Smooth muscle cell (in vitro differentiated cells): ENCODE measurements at regions not wholly inside any gene's neighbourhood (a gene's known extent, or its start where the extent isn't known, plus 50 kb on each side); places are given as distances from the start of the nearest gene placed in this dataset.

Experiments
- DNase-seq: peaks from one replicate; lab custom pipeline; 2025; ENCODE audit not compliant: unreplicated experiment; lab: John Stamatoyannopoulos, UW
- H2AFZ ChIP-seq: fragments of 200-600 bp; sonication (generic); 2 replicates; pipeline ENCODE4 v1.6.0; 2016; ENCODE audit warnings: antibody characterized with exemption, low read depth, mild to moderate bottlenecking
- H3F3A ChIP-seq: fragments of 200-600 bp; sonication (generic); 2 replicates; pipeline ENCODE4 v1.6.0; 2017; ENCODE audit warnings: antibody characterized with exemption, low read depth
- H3K27ac ChIP-seq: fragments of 200-600 bp; sonication (generic); 2 replicates; pipeline ENCODE4 v1.5.1; 2016; ENCODE audit warnings: low read depth, mild to moderate bottlenecking
- H3K27me3 ChIP-seq: fragments of 200-600 bp; sonication (generic); 2 replicates; pipeline ENCODE4 v1.6.1; 2016; ENCODE audit warnings: low read depth, mild to moderate bottlenecking
- H3K36me3 ChIP-seq: fragments of 200-600 bp; sonication (generic); 2 replicates; pipeline ENCODE4 v1.5.1; 2016; ENCODE audit warnings: low read depth
- H3K4me1 ChIP-seq: fragments of 200-600 bp; sonication (generic); 2 replicates; pipeline ENCODE4 v1.5.1; 2016; ENCODE audit warnings: low read depth
- H3K4me2 ChIP-seq: fragments of 200-600 bp; sonication (generic); 2 replicates; pipeline ENCODE4 v1.6.0; 2016; ENCODE audit warnings: mild to moderate bottlenecking
- H3K4me3 ChIP-seq: fragments of 200-600 bp; sonication (generic); 2 replicates; pipeline ENCODE4 v1.5.1; 2016; ENCODE audit warnings: mild to moderate bottlenecking
- H3K79me2 ChIP-seq: fragments of 200-600 bp; sonication (generic); 2 replicates; pipeline ENCODE4 v1.6.0; 2016; ENCODE audit warnings: low read depth, mild to moderate bottlenecking
- H3K9ac ChIP-seq: fragments of 200-600 bp; sonication (generic); 2 replicates; pipeline ENCODE4 v1.6.0; 2016; ENCODE audit warnings: low read depth
- H3K9me3 ChIP-seq: fragments of 200-600 bp; sonication (generic); replicated peaks from 2 replicates; pipeline ENCODE4 v1.5.1; 2016; ENCODE audit warnings: low read depth
- H4K20me1 ChIP-seq: fragments of 200-600 bp; sonication (generic); 2 replicates; pipeline ENCODE4 v1.6.0; 2016; ENCODE audit warnings: low read depth
- WGBS: methylation state at CpG from one replicate; pipeline ENCODE4 v1.1.7; 2016; ENCODE audit warnings: low lambda C conversion rate; 5-methylcytosine and 5-hydroxymethylcytosine counted together
- TF ChIP-seq, protein P1 (sequence below): fragments of 200-600 bp; sonication (generic); IDR thresholded peaks from 2 replicates; pipeline ENCODE4 v1.5.1; 2017; ENCODE audit warnings: borderline replicate concordance, mild to moderate bottlenecking, antibody characterized with exemption; ENCODE audit not compliant: insufficient read depth, poor library complexity, severe bottlenecking

GRCh38 chr18:51510020-51510419, 312.5 kb upstream of the MEX3C start:
- Histone ChIP-seq H3K4me3 (no peak overlapping the region), H3K4me2 (no peak overlapping the region), H3K27ac (no peak overlapping the region), H3K79me2 (no peaks in the 10 kb centered on the region), H3K9ac (no peak overlapping the region), H3K9me3 (no peaks in the 10 kb centered on the region), H3K4me1 (no peaks in the 10 kb centered on the region), H3K27me3 (no peaks in the 10 kb centered on the region), H3F3A (peaks cover 6% of the 10 kb centered on the region), H2AFZ (no peak overlapping the region), H4K20me1 (no peaks in the 10 kb centered on the region), H3K36me3 (no peaks in the 10 kb centered on the region)
- no peak for DNase-seq
- TF ChIP-seq, protein P1, sequence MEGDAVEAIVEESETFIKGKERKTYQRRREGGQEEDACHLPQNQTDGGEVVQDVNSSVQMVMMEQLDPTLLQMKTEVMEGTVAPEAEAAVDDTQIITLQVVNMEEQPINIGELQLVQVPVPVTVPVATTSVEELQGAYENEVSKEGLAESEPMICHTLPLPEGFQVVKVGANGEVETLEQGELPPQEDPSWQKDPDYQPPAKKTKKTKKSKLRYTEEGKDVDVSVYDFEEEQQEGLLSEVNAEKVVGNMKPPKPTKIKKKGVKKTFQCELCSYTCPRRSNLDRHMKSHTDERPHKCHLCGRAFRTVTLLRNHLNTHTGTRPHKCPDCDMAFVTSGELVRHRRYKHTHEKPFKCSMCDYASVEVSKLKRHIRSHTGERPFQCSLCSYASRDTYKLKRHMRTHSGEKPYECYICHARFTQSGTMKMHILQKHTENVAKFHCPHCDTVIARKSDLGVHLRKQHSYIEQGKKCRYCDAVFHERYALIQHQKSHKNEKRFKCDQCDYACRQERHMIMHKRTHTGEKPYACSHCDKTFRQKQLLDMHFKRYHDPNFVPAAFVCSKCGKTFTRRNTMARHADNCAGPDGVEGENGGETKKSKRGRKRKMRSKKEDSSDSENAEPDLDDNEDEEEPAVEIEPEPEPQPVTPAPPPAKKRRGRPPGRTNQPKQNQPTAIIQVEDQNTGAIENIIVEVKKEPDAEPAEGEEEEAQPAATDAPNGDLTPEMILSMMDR = no peak

DNA sequence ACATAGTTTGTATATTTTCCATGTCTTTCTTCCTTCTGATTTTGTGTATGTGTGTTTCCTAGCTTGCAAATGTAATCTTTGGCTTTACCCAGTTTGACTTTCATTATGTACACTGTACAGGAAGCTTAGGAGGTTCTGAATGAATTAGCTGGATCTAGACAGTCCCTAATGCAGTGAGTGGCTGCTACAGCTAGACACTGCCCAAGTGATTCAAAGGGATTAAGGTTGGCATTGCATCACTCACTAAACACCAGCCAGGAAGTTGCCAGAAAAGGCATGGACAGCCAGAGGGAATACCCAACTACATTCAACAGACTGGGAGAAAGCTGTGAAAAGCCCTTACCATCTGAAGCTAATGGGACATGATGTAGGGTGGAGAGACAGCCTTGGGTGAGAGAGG, 316.0 kb upstream of the MEX3C start:
- DNase-seq = no peak
- H3K9ac ChIP-seq = no peak overlapping the region
- H3K27ac ChIP-seq = peak overlapping the region; percentile 61
- H3K4me2 ChIP-seq = peak overlapping the region; percentile 64
- TF ChIP-seq, protein P1 = no peak
- H3K36me3 ChIP-seq = no peaks in the 10 kb centered on the region
- H2AFZ ChIP-seq = peak overlapping the region; percentile 42
- H3K27me3 ChIP-seq = no peaks in the 10 kb centered on the region
- H3K4me3 ChIP-seq = no peak overlapping the region
- H3K9me3 ChIP-seq = no peaks in the 10 kb centered on the region
- H4K20me1 ChIP-seq = no peaks in the 10 kb centered on the region
- no peaks in the 10 kb centered on the region for H3K79me2 ChIP-seq
- H3K4me1 ChIP-seq = no peaks in the 10 kb centered on the region
- H3F3A ChIP-seq = peaks cover 6% of the 10 kb centered on the region

DNA sequence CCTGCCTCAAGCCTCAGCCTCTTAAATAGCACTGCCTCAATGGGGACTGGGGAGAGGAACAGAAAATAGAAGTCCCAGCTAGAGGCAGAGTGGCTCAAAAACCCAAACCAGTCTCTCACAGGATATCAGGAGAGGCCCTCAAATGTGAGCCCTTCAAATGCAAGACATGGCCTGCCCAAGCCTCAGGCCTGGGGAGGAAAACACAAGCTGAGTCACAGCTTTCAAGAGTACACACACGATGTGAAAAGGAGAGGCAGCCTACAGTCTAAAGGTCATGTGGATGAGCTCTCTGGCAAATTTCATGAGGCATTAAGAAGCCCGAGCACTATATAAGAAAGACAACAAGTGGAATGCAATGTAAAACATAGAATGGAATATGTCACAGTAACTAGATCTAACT, 316.6 kb upstream of the MEX3C start:
- TF ChIP-seq, protein P1 = no peak
- 21% methylated on average over 2 of the region's 2 CpGs for WGBS
- Histone ChIP-seq H3K4me3 (no peak overlapping the region), H3K79me2 (no peaks in the 10 kb centered on the region), H3K27me3 (no peaks in the 10 kb centered on the region), H3K4me2 (peak overlapping the region; percentile 4), H4K20me1 (no peaks in the 10 kb centered on the region), H3K4me1 (no peaks in the 10 kb centered on the region), H3F3A (peaks cover 6% of the 10 kb centered on the region), H3K27ac (peak overlapping the region; percentile 61), H3K9ac (no peak overlapping the region), H2AFZ (peak overlapping the region; percentile 42), H3K9me3 (no peaks in the 10 kb centered on the region), H3K36me3 (no peaks in the 10 kb centered on the region)
- DNase-seq = no peak

DNA sequence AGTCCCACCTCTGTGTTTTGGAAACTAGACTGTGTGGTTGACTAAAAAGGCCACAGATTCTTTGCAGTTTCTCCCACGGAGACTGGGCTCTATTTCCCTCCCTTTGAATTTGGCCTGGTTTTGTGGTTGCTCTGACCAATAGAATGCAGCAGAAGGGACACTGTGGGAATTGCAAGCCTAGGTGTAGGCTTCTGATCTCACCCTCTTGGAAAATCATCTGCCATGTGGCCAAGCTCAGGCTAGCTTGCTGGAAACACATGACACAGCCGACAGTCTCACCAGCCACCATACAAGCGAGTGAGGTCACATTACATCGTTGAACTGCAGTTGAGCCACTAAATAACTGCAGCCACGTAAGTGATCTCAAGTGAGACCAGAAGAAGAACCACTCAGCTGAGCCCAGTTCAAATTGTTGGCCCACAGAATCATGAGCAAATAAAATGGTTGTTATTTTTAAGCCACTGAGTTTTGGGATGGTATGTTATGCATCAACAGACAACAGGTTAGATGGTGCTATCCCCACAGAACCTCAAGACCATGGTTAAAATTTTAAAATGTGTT, 319.1 kb upstream of the MEX3C start:
- Histone ChIP-seq H3K36me3 (no peaks in the 10 kb centered on the region), H4K20me1 (no peaks in the 10 kb centered on the region), H3K4me3 (no peak overlapping the region), H2AFZ (no peak overlapping the region), H3K27me3 (no peaks in the 10 kb centered on the region), H3F3A (peaks cover 6% of the 10 kb centered on the region), H3K9ac (no peak overlapping the region), H3K9me3 (no peaks in the 10 kb centered on the region), H3K4me2 (no peak overlapping the region), H3K4me1 (no peaks in the 10 kb centered on the region), H3K27ac (no peak overlapping the region), H3K79me2 (no peaks in the 10 kb centered on the region)
- TF ChIP-seq, protein P1 = no peak
- DNase-seq = no peak
- WGBS = 91% methylated on average over 5 of the region's 5 CpGs
